ENCODE measurements at regions not wholly inside any gene's neighbourhood (a gene's known extent, or its start where the extent isn't known, plus 50 kb on each side); places are given as distances from the start of the nearest gene placed in this dataset.

DNA sequence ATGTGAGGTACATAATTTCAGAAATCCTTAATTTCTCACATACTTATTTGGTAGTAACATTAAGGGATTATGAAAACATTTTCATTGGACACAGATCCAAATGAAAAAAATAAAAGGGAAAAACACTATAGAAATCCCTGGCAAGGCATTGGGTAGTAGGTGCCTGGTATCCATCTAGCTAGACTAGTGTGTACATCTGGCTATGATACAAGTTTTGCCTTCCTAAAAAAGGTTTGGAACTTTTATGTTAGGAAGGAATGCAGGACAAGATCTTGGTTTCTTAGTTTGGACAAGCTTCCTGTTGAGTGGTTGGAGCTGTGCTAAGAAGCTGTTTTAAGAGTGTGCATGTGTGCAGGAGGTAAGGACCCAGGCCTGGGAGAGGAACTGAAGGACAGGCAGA is 252.3 kb upstream of the GLI3 start:
- TF ChIP-seq GATA3 (IDR thresholded peaks at IDR 0.05; ENCODE audit: low read depth, low read length), result no peak

- TF ChIP-seq GATA3 (IDR thresholded peaks at IDR 0.05; ENCODE audit: low read depth, low read length), result no peak
- TF ChIP-seq GATA2 (IDR thresholded peaks at IDR 0.05; ENCODE audit: low read depth, low read length), result no peak
Measured at GRCh38 chr7:42485301-42485766, 248.3 kb upstream of the GLI3 start.

GRCh38 chr7:42483886-42484285 is 246.9 kb upstream of the GLI3 start:
- TF ChIP-seq GATA3 (IDR thresholded peaks at IDR 0.05; ENCODE audit: low read depth, low read length) (no peak), GATA2 (IDR thresholded peaks at IDR 0.05; ENCODE audit: low read depth, low read length) (no peak)

- TF ChIP-seq GATA3 (IDR thresholded peaks at IDR 0.05; ENCODE audit: low read depth, low read length), result no peak
- TF ChIP-seq GATA2 (IDR thresholded peaks at IDR 0.05; ENCODE audit: low read depth, low read length), result no peak
Measured at GRCh38 chr7:42479816-42480633, 243.0 kb upstream of the GLI3 start.

- no peak for TF ChIP-seq GATA3 (IDR thresholded peaks at IDR 0.05; ENCODE audit: low read depth, low read length)
- TF ChIP-seq GATA2 (IDR thresholded peaks at IDR 0.05; ENCODE audit: low read depth, low read length), result no peak
Measured at GRCh38 chr7:42479452-42479815, 242.4 kb upstream of the GLI3 start.

GRCh38 chr7:42478717-42479116 is 241.7 kb upstream of the GLI3 start:
- TF ChIP-seq GATA2 (IDR thresholded peaks at IDR 0.05; ENCODE audit: low read depth, low read length), result no peak
- no peak for TF ChIP-seq GATA3 (IDR thresholded peaks at IDR 0.05; ENCODE audit: low read depth, low read length)

DNA sequence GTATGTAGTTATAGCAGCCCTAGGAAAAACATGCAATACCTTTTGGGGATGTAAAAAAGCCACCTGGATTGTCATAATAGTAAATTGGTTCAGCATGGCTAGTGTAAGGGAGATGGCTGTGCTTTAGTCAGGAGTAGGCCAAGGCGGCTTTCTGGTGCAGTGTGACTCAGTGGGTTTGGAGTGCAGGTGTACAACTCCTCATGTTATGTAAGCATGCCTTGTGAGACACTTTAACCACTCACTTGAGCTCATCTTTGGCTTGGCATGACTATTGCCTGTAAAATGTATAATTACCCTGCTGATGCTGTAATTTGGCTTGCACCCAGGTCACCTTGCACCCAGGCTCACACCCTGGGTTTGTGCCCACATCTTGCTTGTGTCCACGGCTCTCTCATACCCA is 239.2 kb upstream of the GLI3 start:
- TF ChIP-seq GATA3 (IDR thresholded peaks at IDR 0.05; ENCODE audit: low read depth, low read length), result no peak
- TF ChIP-seq GATA2 (IDR thresholded peaks at IDR 0.05; ENCODE audit: low read depth, low read length), result no peak

- TF ChIP-seq GATA3 (IDR thresholded peaks at IDR 0.05; ENCODE audit: low read depth, low read length) (no peak), GATA2 (IDR thresholded peaks at IDR 0.05; ENCODE audit: low read depth, low read length) (no peak)
Measured at GRCh38 chr7:42475082-42475481, 238.1 kb upstream of the GLI3 start.

DNA sequence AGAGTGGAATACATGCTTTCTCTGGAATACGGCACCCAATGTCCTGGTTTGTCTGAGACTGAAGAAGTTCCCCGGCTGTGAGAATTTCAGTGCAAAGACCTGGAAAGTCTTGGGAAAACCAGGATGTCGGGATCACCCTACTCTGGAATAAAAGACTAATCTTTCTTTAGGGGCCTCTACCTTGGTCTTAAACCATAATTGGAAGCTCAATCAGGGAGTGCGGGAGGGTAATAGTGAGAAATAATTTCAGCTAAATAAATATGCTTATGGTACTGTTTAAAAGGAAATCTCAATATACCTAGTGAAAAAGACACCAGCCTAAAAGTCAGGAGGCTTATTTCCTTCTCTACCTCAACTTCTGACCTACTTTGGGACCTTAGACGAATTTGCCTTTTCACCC is 236.1 kb upstream of the GLI3 start:
- TF ChIP-seq GATA3 (IDR thresholded peaks at IDR 0.05; ENCODE audit: low read depth, low read length) (no peak), GATA2 (IDR thresholded peaks at IDR 0.05; ENCODE audit: low read depth, low read length) (no peak)

- no peak for TF ChIP-seq GATA2 (IDR thresholded peaks at IDR 0.05; ENCODE audit: low read depth, low read length)
- TF ChIP-seq GATA3 (IDR thresholded peaks at IDR 0.05; ENCODE audit: low read depth, low read length), result no peak
Measured at GRCh38 chr7:42471573-42472174, 234.7 kb upstream of the GLI3 start.

GRCh38 chr7:42469341-42469740 is 232.3 kb upstream of the GLI3 start:
- no peak for TF ChIP-seq GATA3 (IDR thresholded peaks at IDR 0.05; ENCODE audit: low read depth, low read length)
- TF ChIP-seq GATA2 (IDR thresholded peaks at IDR 0.05; ENCODE audit: low read depth, low read length), result no peak

- TF ChIP-seq GATA3 (IDR thresholded peaks at IDR 0.05; ENCODE audit: low read depth, low read length), result no peak
- TF ChIP-seq GATA2 (IDR thresholded peaks at IDR 0.05; ENCODE audit: low read depth, low read length), result no peak
Measured at GRCh38 chr7:42468471-42468870, 231.5 kb upstream of the GLI3 start.

DNA sequence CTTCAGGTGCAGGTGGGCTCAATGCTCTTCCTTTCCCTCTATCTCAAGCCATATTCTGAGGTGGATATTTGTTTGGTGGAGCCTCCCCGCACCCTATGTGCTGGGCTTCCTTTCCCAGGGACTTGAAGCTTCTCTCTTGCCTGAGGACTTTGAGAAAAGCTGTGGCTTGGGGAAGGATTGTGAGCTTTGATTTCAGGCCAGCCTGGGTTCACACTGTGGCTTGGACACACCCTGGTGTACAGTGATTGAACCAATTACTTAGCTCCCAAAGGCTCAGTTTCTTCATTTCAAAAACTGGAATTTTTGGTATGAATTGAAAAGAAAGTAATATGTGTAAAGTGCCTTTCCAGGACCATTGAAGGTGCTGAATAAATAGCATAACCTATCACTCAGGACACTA is 224.5 kb upstream of the GLI3 start:
- TF ChIP-seq GATA2 (IDR thresholded peaks at IDR 0.05; ENCODE audit: low read depth, low read length), result no peak
- no peak for TF ChIP-seq GATA3 (IDR thresholded peaks at IDR 0.05; ENCODE audit: low read depth, low read length)

GRCh38 chr7:42460933-42461332 is 223.9 kb upstream of the GLI3 start:
- no peak for TF ChIP-seq GATA2 (IDR thresholded peaks at IDR 0.05; ENCODE audit: low read depth, low read length)
- no peak for TF ChIP-seq GATA3 (IDR thresholded peaks at IDR 0.05; ENCODE audit: low read depth, low read length)

GRCh38 chr7:42460148-42460547 is 223.1 kb upstream of the GLI3 start:
- TF ChIP-seq GATA2 (IDR thresholded peaks at IDR 0.05; ENCODE audit: low read depth, low read length) (no peak), GATA3 (IDR thresholded peaks at IDR 0.05; ENCODE audit: low read depth, low read length) (no peak)

Measured in SH-SY5Y (cell line).